Lung (tissue), 11 donors: ENCODE measurements at regions not wholly inside any gene's neighbourhood (a gene's known extent, or its start where the extent isn't known, plus 50 kb on each side); places are given as distances from the start of the nearest gene placed in this dataset.

Experiments used
- ATAC-seq: fragments of 200-7000 bp; cut with Tn5 transposase; one replicate; pipeline ENCODE4 v1.9.1; 2020; ENCODE audit warnings: moderate number of reproducible peaks; ENCODE audit not compliant: insufficient read depth, low FRiP score
- DNase-seq, 3 donors: peaks; one replicate each; pipeline ENCODE4 v3.0.0-alpha.2; 2013 to 2017
- H3K27ac ChIP-seq, 2 donors: one replicate each; pipeline ENCODE4 v1.5.1; 2013; ENCODE audit warnings: mild to moderate bottlenecking in 2 of 2, moderate library complexity in 2 of 2, control low read depth in 1 of 2, inconsistent platforms in 1 of 2, low read depth in 1 of 2, low read length in 1 of 2
- H3K27me3 ChIP-seq, 3 donors: one replicate each; pipeline ENCODE4 v1.5.1; 2013; ENCODE audit warnings: low read length in 2 of 3; ENCODE audit not compliant: control insufficient read depth in 3 of 3, insufficient read depth in 3 of 3
- H3K36me3 ChIP-seq, 4 donors: one replicate each; pipeline ENCODE4 v1.5.1; 2013; ENCODE audit warnings: low read length in 4 of 4, mild to moderate bottlenecking in 1 of 4, moderate library complexity in 1 of 4; ENCODE audit not compliant: control insufficient read depth in 4 of 4, insufficient read depth in 4 of 4
- H3K4me1 ChIP-seq, 5 donors: one replicate each; pipeline ENCODE4 v1.5.1; 2013; ENCODE audit warnings: low read length in 5 of 5, mild to moderate bottlenecking in 2 of 5, moderate library complexity in 1 of 5; ENCODE audit not compliant: control insufficient read depth in 5 of 5, insufficient read depth in 5 of 5
- H3K4me3 ChIP-seq: one replicate; pipeline ENCODE4 v1.5.1; 2013; ENCODE audit warnings: mild to moderate bottlenecking, control low read depth, moderate library complexity
- H3K9ac ChIP-seq, 2 donors: one replicate each; pipeline ENCODE4 v1.5.1; 2013; ENCODE audit warnings: low read length in 2 of 2, control low read depth in 1 of 2; ENCODE audit not compliant: insufficient read depth in 1 of 2
- H3K9me3 ChIP-seq, 4 donors: one replicate each; pipeline ENCODE4 v1.5.1; 2013; ENCODE audit warnings: low read length in 3 of 4, mild to moderate bottlenecking in 1 of 4, moderate library complexity in 1 of 4; ENCODE audit not compliant: control insufficient read depth in 4 of 4, insufficient read depth in 3 of 4
- CTCF ChIP-seq: IDR thresholded peaks from 2 replicates; pipeline ENCODE4 v1.5.1; 2012; ENCODE audit warnings: mild to moderate bottlenecking; ENCODE audit errors: control extremely low read depth, extremely low read depth
- WGBS, 2 donors: extraction: QIAGEN DNeasy Blood & Tissue Kit; methylation state at CpG; one replicate each; pipeline ENCODE4 v1.1.7; 2013; 5-methylcytosine and 5-hydroxymethylcytosine counted together
- donor health status: control.
- donor health status: control.
- donor health status: Bipolar disorder and iron deficiency.
- donor health status: healthy.
- donor health status: DM: yes; HTN: yes; CAD: no.

GRCh38 chr13:62137629-62138405 lies 722.2 kb upstream of the PCDH20 start:
- DNase-seq (no peak), ATAC-seq (no peak)
- H3K4me3 ChIP-seq, result no peak overlapping the region
- H3K27ac ChIP-seq, result no peak overlapping the region
- no peaks in the 10 kb centered on the region for H3K36me3 ChIP-seq
- TF ChIP-seq CTCF, result no peak
- peaks cover 0 to 6% (median 3%) of the 10 kb centered on the region in 4 donors for H3K9me3 ChIP-seq
- 86 to 96% methylated on average over 2 of the region's 2 CpGs for WGBS, 2 donors
- H3K4me1 ChIP-seq, result no peaks in the 10 kb centered on the region
- no peak overlapping the region for H3K9ac ChIP-seq
- H3K27me3 ChIP-seq, result no peaks in the 10 kb centered on the region

- no peak for TF ChIP-seq CTCF
- no peak overlapping the region for H3K4me3 ChIP-seq
- H3K36me3 ChIP-seq, result no peaks in the 10 kb centered on the region
- ATAC-seq (no peak), DNase-seq (no peak)
- H3K27ac ChIP-seq, result no peak overlapping the region
- H3K9ac ChIP-seq, result no peak overlapping the region
- peaks cover 0 to 3% (median 0%) of the 10 kb centered on the region in 5 donors for H3K4me1 ChIP-seq
- H3K27me3 ChIP-seq, result no peaks in the 10 kb centered on the region
- WGBS, 2 donors, result 28 to 40% methylated on average over 1 of the region's 1 CpG
- H3K9me3 ChIP-seq, result no peaks in the 10 kb centered on the region
Observed at GRCh38 chr13:62131604-62132003, 716.0 kb upstream of the PCDH20 start.

GRCh38 chr13:62130062-62130970 lies 714.7 kb upstream of the PCDH20 start:
- H3K27me3 ChIP-seq, result no peaks in the 10 kb centered on the region
- H3K4me3 ChIP-seq, result no peak overlapping the region
- H3K36me3 ChIP-seq, result no peaks in the 10 kb centered on the region
- no peaks in the 10 kb centered on the region for H3K9me3 ChIP-seq
- H3K9ac ChIP-seq, result no peak overlapping the region
- H3K27ac ChIP-seq, result no peak overlapping the region
- DNase-seq (peak in 1 of 3 donors; percentile 12), ATAC-seq (no peak)
- H3K4me1 ChIP-seq, result peaks cover 0 to 3% (median 0%) of the 10 kb centered on the region in 5 donors
- no peak for TF ChIP-seq CTCF
- 67 to 80% methylated on average over 5 of the region's 5 CpGs for WGBS, 2 donors
